Panc1 (cell line): ENCODE measurements at regions not wholly inside any gene's neighbourhood (a gene's known extent, or its start where the extent isn't known, plus 50 kb on each side); places are given as distances from the start of the nearest gene placed in this dataset.

Experiments used
- ATAC-seq: fragments of 200-7000 bp; cut with Tn5 transposase; 2 replicates; pipeline ENCODE4 v1.9.1; 2020; ENCODE audit warnings: mild to moderate bottlenecking, moderate library complexity
- BruUV-seq: library from RNA; stranded (reverse); fragments of 400-500 nt; replicated peaks from 2 replicates; lab custom pipeline; 2021; lab: Mats Ljungman, UMichigan
- CTCF ChIA-PET: fragments of 300-600 bp; sonication (Branson Sonifier 250); formaldehyde crosslinking; loops from one replicate; lab custom pipeline; 2022; ENCODE audit warnings: antibody characterized with exemption; lab: Charles Lee
- POLR2A ChIA-PET: fragments of 300-600 bp; sonication (Branson Sonifier 250); formaldehyde crosslinking; loops from one replicate; lab custom pipeline; 2022; ENCODE audit warnings: antibody characterized with exemption; lab: Charles Lee
- DNase-seq: peaks from one replicate; pipeline ENCODE4 v3.0.0-alpha.2; 2010; ENCODE audit warnings: low read depth, low spot score
- H3K27ac ChIP-seq: 2 replicates; pipeline ENCODE4 v1.5.1; 2011; ENCODE audit warnings: mild to moderate bottlenecking, low read length, inconsistent platforms
- H3K27me3 ChIP-seq: fragments of 200-500 bp; sonication (Bioruptor generic); 2 replicates; pipeline ENCODE4 v1.6.0; 2014; ENCODE audit warnings: low read length, inconsistent platforms; ENCODE audit not compliant: control insufficient read depth, insufficient read depth
- H3K36me3 ChIP-seq: fragments of 200-500 bp; sonication (Bioruptor generic); 2 replicates; pipeline ENCODE4 v1.5.1; 2014; ENCODE audit warnings: inconsistent platforms, mild to moderate bottlenecking, low read length, moderate library complexity; ENCODE audit not compliant: control insufficient read depth, insufficient read depth
- H3K4me1 ChIP-seq: 2 replicates; pipeline ENCODE4 v1.5.1; 2011; ENCODE audit warnings: inconsistent platforms, mild to moderate bottlenecking, low read length, moderate library complexity; ENCODE audit not compliant: control insufficient read depth, insufficient read depth
- H3K4me3 ChIP-seq, 2 experiments: 2 replicates each; pipeline ENCODE4 v1.5.1; 2011 to 2012; ENCODE audit warnings: low read depth in 2 of 2, low read length in 2 of 2, mild to moderate bottlenecking in 2 of 2, inconsistent platforms in 1 of 2, moderate library complexity in 1 of 2
- H3K9me3 ChIP-seq: fragments of 200-500 bp; sonication (Bioruptor generic); 2 replicates; pipeline ENCODE4 v1.5.1; 2014; ENCODE audit warnings: low read depth, mild to moderate bottlenecking, inconsistent platforms, low read length, moderate library complexity; ENCODE audit not compliant: control insufficient read depth, insufficient read depth
- CTCF ChIP-seq: fragments of 450-650 bp; IDR thresholded peaks from 2 replicates; pipeline ENCODE4 v1.5.1; 2017; ENCODE audit warnings: mild to moderate bottlenecking
- POLR2AphosphoS5 ChIP-seq: IDR thresholded peaks from 2 replicates; pipeline ENCODE4 v1.6.1; 2012; ENCODE audit warnings: mild to moderate bottlenecking, low read depth, low read length, moderate library complexity
- REST ChIP-seq, 2 experiments: IDR thresholded peaks; 2 replicates each; pipeline ENCODE4 v1.6.1; 2011 to 2012; ENCODE audit warnings: low read depth in 2 of 2, control low read depth in 1 of 2, low read length in 1 of 2, mild to moderate bottlenecking in 1 of 2, moderate library complexity in 1 of 2; ENCODE audit not compliant: insufficient read depth in 1 of 2
- SIN3A ChIP-seq: IDR thresholded peaks from 2 replicates; pipeline ENCODE4 v1.6.1; 2012; ENCODE audit warnings: low read depth, mild to moderate bottlenecking, low read length, moderate library complexity, borderline replicate concordance; ENCODE audit not compliant: insufficient read depth
- TCF7L2 ChIP-seq: IDR thresholded peaks from 2 replicates; pipeline ENCODE4 v1.6.1; 2011; ENCODE audit warnings: mild to moderate bottlenecking, low read depth, low read length, inconsistent platforms
- in situ Hi-C: cut with HindIII; loops from 2 replicates; pipeline ENCODE4 v1.10.0; 2016; ENCODE audit warnings: low sequenced_read_pairs, low pct_unique_long_range_greater_than_20kb
- intact Hi-C: fragments of 100-400 bp; cut with micrococcal nuclease; formaldehyde crosslinking; loops from one replicate; pipeline ENCODE4 v1.10.0; 2022; ENCODE audit not compliant: unreplicated experiment

- Histone ChIP-seq H3K9me3 (no peaks in the 10 kb centered on the region), H3K4me3 (no peak overlapping the region), H3K27me3 (no peaks in the 10 kb centered on the region), H3K4me1 (no peaks in the 10 kb centered on the region), H3K27ac (no peak overlapping the region), H3K36me3 (no peaks in the 10 kb centered on the region)
- in situ Hi-C loops, result no loop called here
- peak; percentile 46; the same call in 1 of the 2 replicates for ATAC-seq
- ChIA-PET POLR2A (no interaction called here), CTCF (no interaction called here)
- no TSS peak for BruUV-seq
- intact Hi-C loops, result no loop called here
- TF ChIP-seq REST (IDR thresholded peaks at IDR 0.05; ENCODE audit: insufficient read depth in 1 of 2, low read depth in 2 of 2, low read length in 1 of 2), result no peak
- no peak for TF ChIP-seq CTCF
- TF ChIP-seq TCF7L2, result no peak
- no peak for TF ChIP-seq POLR2AphosphoS5
- no peak for TF ChIP-seq SIN3A
- DNase-seq, result no peak
Observed at GRCh38 chr18:73691118-73691517, 456.5 kb downstream of the FBXO15 start.

- ChIA-PET CTCF (no interaction called here), POLR2A (no interaction called here)
- Histone ChIP-seq H3K36me3 (no peaks in the 10 kb centered on the region), H3K27ac (no peak overlapping the region), H3K4me1 (no peaks in the 10 kb centered on the region), H3K9me3 (no peaks in the 10 kb centered on the region), H3K27me3 (no peaks in the 10 kb centered on the region), H3K4me3 (no peak overlapping the region)
- intact Hi-C loops (no loop called here), in situ Hi-C loops (no loop called here)
- ATAC-seq, result no peak
- no peak for DNase-seq
- TF ChIP-seq SIN3A, result no peak
- TF ChIP-seq TCF7L2, result no peak
- TF ChIP-seq CTCF, result no peak
- no peak for TF ChIP-seq POLR2AphosphoS5
- TF ChIP-seq REST (IDR thresholded peaks at IDR 0.05; ENCODE audit: insufficient read depth in 1 of 2, low read depth in 2 of 2, low read length in 1 of 2), result no peak
- BruUV-seq, result no TSS peak
Observed at GRCh38 chr18:73690222-73690621, 457.4 kb downstream of the FBXO15 start.
